Stimulated activated CD4-positive, alpha-beta T cell treated with anti-CD3 and anti-CD28 coated beads, TNF-alpha, amount 100 ng/mL, for 48 hours (primary cell): ENCODE measurements at regions not wholly inside any gene's neighbourhood (a gene's known extent, or its start where the extent isn't known, plus 50 kb on each side); places are given as distances from the start of the nearest gene placed in this dataset.
"Not testable (repeated sequence)": the region's sequence is repeated elsewhere in the genome, so short reads cannot be mapped to it uniquely, and the experiment has no call there.

Experiments
- DNase-seq, 3 donors: peaks; one replicate each; pipeline ENCODE4 v3.0.0-alpha.2; 2020; ENCODE audit warnings: low read depth in 3 of 3

GRCh38 chr1:4215391-4215790, 315.3 kb upstream of the C1orf174 start:
- DNase-seq: no peak

- DNase-seq: no peak
Measured at GRCh38 chr1:4216231-4216630, 316.2 kb upstream of the C1orf174 start.

GRCh38 chr1:4218619-4219018, 318.5 kb upstream of the C1orf174 start:
- no peak for DNase-seq

GRCh38 chr1:4219111-4219510, 319.0 kb upstream of the C1orf174 start:
- DNase-seq: no peak

GRCh38 chr1:4219826-4220225, 319.8 kb upstream of the C1orf174 start:
- DNase-seq: no peak

- no peak for DNase-seq
Measured at GRCh38 chr1:4220362-4220761, 320.3 kb upstream of the C1orf174 start.

- DNase-seq: no peak
Measured at GRCh38 chr1:4221107-4221506, 321.0 kb upstream of the C1orf174 start.

GRCh38 chr1:4224684-4225467, 324.8 kb upstream of the C1orf174 start:
- DNase-seq: no peak

GRCh38 chr1:4227986-4228385, 327.9 kb upstream of the C1orf174 start:
- DNase-seq: no peak

- no peak for DNase-seq
Measured at GRCh38 chr1:4253935-4254334, 353.9 kb upstream of the C1orf174 start.

GRCh38 chr1:4256351-4256750, 356.3 kb upstream of the C1orf174 start:
- no peak for DNase-seq

- not testable (repeated sequence) for DNase-seq
Measured at GRCh38 chr1:4258146-4258777, 358.2 kb upstream of the C1orf174 start.

- DNase-seq: no peak
Measured at GRCh38 chr1:4261327-4261726, 361.3 kb upstream of the C1orf174 start.

- no peak for DNase-seq
Measured at GRCh38 chr1:4262665-4263064, 362.6 kb upstream of the C1orf174 start.

GRCh38 chr1:4263699-4264098, 363.6 kb upstream of the C1orf174 start:
- DNase-seq: no peak

- DNase-seq: no peak
Measured at GRCh38 chr1:4265836-4266235, 365.8 kb upstream of the C1orf174 start.

- no peak for DNase-seq
Measured at GRCh38 chr1:4267381-4268261, 367.5 kb upstream of the C1orf174 start.

GRCh38 chr1:4268262-4268888, 368.3 kb upstream of the C1orf174 start:
- no peak for DNase-seq

- DNase-seq: no peak
Measured at GRCh38 chr1:4268889-4269284, 368.8 kb upstream of the C1orf174 start.

- no peak for DNase-seq
Measured at GRCh38 chr1:4269330-4269729, 369.3 kb upstream of the C1orf174 start.

GRCh38 chr1:4269952-4270570, 370.0 kb upstream of the C1orf174 start:
- no peak for DNase-seq
